SK-N-SH treated with all-trans-retinoic acid at 6 μM for 48 hours (cell line): ENCODE measurements at regions not wholly inside any gene's neighbourhood (a gene's known extent, or its start where the extent isn't known, plus 50 kb on each side); places are given as distances from the start of the nearest gene placed in this dataset.

Experiments
- ATAC-seq: fragments of 200-7000 bp; cut with Tn5 transposase; 3 replicates; pipeline ENCODE4 v1.9.1; 2020; ENCODE audit warnings: mild to moderate bottlenecking, moderate library complexity
- ARNTL ChIP-seq: fragments of 450-650 bp; formaldehyde crosslinking; IDR thresholded peaks from 2 replicates; pipeline ENCODE4 v1.5.0; 2020; ENCODE audit warnings: low read depth, mild to moderate bottlenecking, moderate library complexity, borderline replicate concordance
- BACH2 ChIP-seq: fragments of 250-450 bp; sonication (Bioruptor Pico); IDR thresholded peaks from 2 replicates; pipeline ENCODE4 v1.9.0; 2021; ENCODE audit warnings: mild to moderate bottlenecking, borderline replicate concordance
- CREB5 ChIP-seq: fragments of 250-450 bp; sonication (Bioruptor Pico); IDR thresholded peaks from 2 replicates; pipeline ENCODE4 v1.5.1; 2020; ENCODE audit warnings: low read depth, mild to moderate bottlenecking, moderate library complexity
- CSDC2 ChIP-seq: fragments of 250-450 bp; sonication (Bioruptor Pico); IDR thresholded peaks from 2 replicates; pipeline ENCODE4 v1.5.0; 2020; ENCODE audit warnings: mild to moderate bottlenecking, moderate library complexity
- CSRNP3 ChIP-seq: fragments of 250-450 bp; sonication (Bioruptor Pico); IDR thresholded peaks from 2 replicates; pipeline ENCODE4 v1.5.1; 2021; ENCODE audit warnings: mild to moderate bottlenecking, moderate library complexity
- ESRRG ChIP-seq: fragments of 250-450 bp; sonication (Bioruptor Pico); IDR thresholded peaks from 2 replicates; pipeline ENCODE4 v1.6.1; 2021; ENCODE audit warnings: mild to moderate bottlenecking
- GLIS3 ChIP-seq: fragments of 250-450 bp; sonication (Bioruptor Pico); IDR thresholded peaks from 2 replicates; pipeline ENCODE4 v1.5.0; 2020; ENCODE audit warnings: mild to moderate bottlenecking, moderate library complexity
- ISL1 ChIP-seq: fragments of 250-450 bp; sonication (Bioruptor Pico); IDR thresholded peaks from 2 replicates; pipeline ENCODE4 v2.1.2; 2022; ENCODE audit warnings: mild to moderate bottlenecking, moderate library complexity
- OSR1 ChIP-seq: fragments of 250-450 bp; sonication (Bioruptor Pico); IDR thresholded peaks from 2 replicates; pipeline ENCODE4 v1.8.0; 2022; ENCODE audit warnings: moderate library complexity, mild to moderate bottlenecking, inconsistent platforms
- PATZ1 ChIP-seq: fragments of 250-450 bp; sonication (Bioruptor Pico); IDR thresholded peaks from 2 replicates; pipeline ENCODE4 v1.8.0; 2020; ENCODE audit warnings: mild to moderate bottlenecking, moderate library complexity, borderline replicate concordance
- PPARA ChIP-seq: fragments of 250-450 bp; sonication (Bioruptor Pico); IDR thresholded peaks from 2 replicates; pipeline ENCODE4 v1.5.0; 2020; ENCODE audit warnings: mild to moderate bottlenecking, borderline replicate concordance
- RARB ChIP-seq: fragments of 250-450 bp; sonication (Bioruptor Pico); IDR thresholded peaks from 2 replicates; pipeline ENCODE4 v1.8.0; 2021; ENCODE audit warnings: mild to moderate bottlenecking, moderate library complexity
- SNAI2 ChIP-seq: fragments of 250-450 bp; sonication (Bioruptor Pico); IDR thresholded peaks from 2 replicates; pipeline ENCODE4 v1.5.0; 2020; ENCODE audit warnings: mild to moderate bottlenecking, moderate library complexity
- TCF4 ChIP-seq: fragments of 250-450 bp; sonication (Bioruptor Pico); IDR thresholded peaks from 2 replicates; pipeline ENCODE4 v1.8.0; 2021; ENCODE audit warnings: mild to moderate bottlenecking, moderate library complexity, borderline replicate concordance
- TOX ChIP-seq: fragments of 250-450 bp; sonication (Bioruptor Pico); IDR thresholded peaks from 2 replicates; pipeline ENCODE4 v1.8.0; 2021; ENCODE audit warnings: mild to moderate bottlenecking, moderate library complexity, borderline replicate concordance
- ZC3H10 ChIP-seq: fragments of 250-450 bp; sonication (Bioruptor Pico); IDR thresholded peaks from 2 replicates; pipeline ENCODE4 v1.5.1; 2021; ENCODE audit warnings: mild to moderate bottlenecking, moderate library complexity
- ZFP3 ChIP-seq: fragments of 250-450 bp; sonication (Bioruptor Pico); IDR thresholded peaks from 2 replicates; pipeline ENCODE4 v1.5.0; 2020; ENCODE audit warnings: mild to moderate bottlenecking, moderate library complexity
- ZFP30 ChIP-seq: fragments of 450-650 bp; formaldehyde crosslinking; IDR thresholded peaks from 2 replicates; pipeline ENCODE4 v1.5.0; 2022; ENCODE audit warnings: mild to moderate bottlenecking, moderate library complexity
- ZNF565 ChIP-seq: fragments of 450-650 bp; formaldehyde crosslinking; conservative IDR thresholded peaks from 2 replicates; pipeline ENCODE4 v1.5.0; 2020; ENCODE audit warnings: low read depth, mild to moderate bottlenecking, moderate library complexity
- ZNF70 ChIP-seq: fragments of 450-650 bp; formaldehyde crosslinking; IDR thresholded peaks from 2 replicates; pipeline ENCODE4 v1.5.0; 2020; ENCODE audit warnings: mild to moderate bottlenecking, moderate library complexity
- ZNF8 ChIP-seq: fragments of 450-650 bp; formaldehyde crosslinking; IDR thresholded peaks from 2 replicates; pipeline ENCODE4 v1.5.0; 2020; ENCODE audit warnings: mild to moderate bottlenecking, moderate library complexity

- TF ChIP-seq ZFP3, result no peak
- no peak for TF ChIP-seq RARB (CRISPR knock-in tag)
- TF ChIP-seq CSDC2 (CRISPR knock-in tag), result no peak
- TF ChIP-seq BACH2 (CRISPR knock-in tag), result no peak
Measured at GRCh38 chr17:77602883-77603640, 355.4 kb upstream of the TNRC6C start (continued).

- no peak for ATAC-seq
- TF ChIP-seq ZFP30 (CRISPR knock-in tag) (no peak), CSRNP3 (CRISPR knock-in tag) (no peak), ZNF565 (no peak), OSR1 (CRISPR knock-in tag) (no peak)
- TF ChIP-seq, all 23 proteins: peak for 0
Measured at GRCh38 chr17:77604301-77604972, 354.1 kb upstream of the TNRC6C start.

- ATAC-seq, result no peak
Measured at GRCh38 chr17:77604973-77605313, 353.6 kb upstream of the TNRC6C start.

GRCh38 chr17:77606146-77606864 is 352.2 kb upstream of the TNRC6C start:
- ATAC-seq, result no peak
- TF ChIP-seq TCF4 (CRISPR knock-in tag) (no peak), BACH2 (CRISPR knock-in tag) (no peak), ARNTL (CRISPR knock-in tag) (no peak), CREB5 (CRISPR knock-in tag) (no peak), RARB (CRISPR knock-in tag) (no peak), ZFP3 (no peak), PPARA (CRISPR knock-in tag) (no peak), TOX (no peak), ZNF8 (no peak), CSDC2 (CRISPR knock-in tag) (no peak), ESRRG (no peak), SNAI2 (CRISPR knock-in tag) (no peak), ZFP30 (CRISPR knock-in tag) (no peak), ISL1 (CRISPR knock-in tag) (no peak)

More at GRCh38 chr17:77604973-77605313, 353.6 kb upstream of the TNRC6C start:
- TF ChIP-seq GLIS3 (CRISPR knock-in tag), result no peak

- no peak for ATAC-seq
- TF ChIP-seq GLIS3 (CRISPR knock-in tag) (no peak), PPARA (CRISPR knock-in tag) (no peak), ZNF70 (no peak), CSDC2 (CRISPR knock-in tag) (no peak), SNAI2 (CRISPR knock-in tag) (no peak), PATZ1 (CRISPR knock-in tag) (no peak), TOX (no peak), ZFP3 (no peak), ZFP30 (CRISPR knock-in tag) (no peak), ZC3H10 (CRISPR knock-in tag) (no peak), ESRRG (no peak), TCF4 (CRISPR knock-in tag) (no peak), ZNF8 (no peak), ISL1 (CRISPR knock-in tag) (no peak), RARB (CRISPR knock-in tag) (no peak), ARNTL (CRISPR knock-in tag) (no peak), CSRNP3 (CRISPR knock-in tag) (no peak)
Measured at GRCh38 chr17:77606865-77607210, 351.7 kb upstream of the TNRC6C start.
